22Rv1 (cell line): ENCODE measurements at regions not wholly inside any gene's neighbourhood (a gene's known extent, or its start where the extent isn't known, plus 50 kb on each side); places are given as distances from the start of the nearest gene placed in this dataset.

Experiments
- CTCF ChIP-seq: fragments of 450-650 bp; IDR thresholded peaks from 2 replicates; pipeline ENCODE4 v1.5.1; 2017; ENCODE audit warnings: mild to moderate bottlenecking
- ZFX ChIP-seq: fragments of 450-650 bp; IDR thresholded peaks from 2 replicates; pipeline ENCODE4 v1.6.1; 2017; ENCODE audit warnings: antibody characterized with exemption, borderline replicate concordance

DNA sequence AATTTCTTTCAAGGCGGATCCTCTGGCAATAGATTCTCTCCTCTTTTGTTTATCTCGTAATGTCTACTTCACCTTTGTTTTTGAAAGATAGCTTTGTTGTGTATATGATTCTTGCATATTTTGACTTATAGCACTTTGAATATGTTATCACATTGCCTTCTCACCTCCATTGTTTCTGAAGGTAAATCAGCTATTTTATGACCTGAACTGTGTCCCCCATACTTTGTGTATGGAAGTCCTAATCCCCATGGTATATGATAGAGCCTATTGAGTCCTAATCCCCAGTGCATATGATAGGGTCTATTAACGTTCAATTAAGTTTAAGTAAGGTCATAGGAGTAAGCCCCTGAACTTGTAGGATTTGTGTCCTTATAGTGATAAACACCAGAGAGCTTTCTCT lies 910.2 kb upstream of the NUDT12 start:
- no peak for TF ChIP-seq CTCF
- TF ChIP-seq ZFX, result no peak
